GM12892 (cell line): ENCODE measurements at regions not wholly inside any gene's neighbourhood (a gene's known extent, or its start where the extent isn't known, plus 50 kb on each side); places are given as distances from the start of the nearest gene placed in this dataset.

Source experiments
- POLR2AphosphoS5 ChIP-seq: IDR thresholded peaks from 2 replicates; pipeline ENCODE4 v1.6.1; 2011; ENCODE audit warnings: low read depth, low read length, control low read depth
- TAF1 ChIP-seq: IDR thresholded peaks from 2 replicates; pipeline ENCODE4 v1.6.1; 2011; ENCODE audit warnings: low read depth, mild to moderate bottlenecking, control low read depth, low read length, borderline replicate concordance

- TF ChIP-seq POLR2AphosphoS5 (no peak), TAF1 (no peak)
Observed at GRCh38 chr5:15117688-15118087, 246.1 kb upstream of the ANKH start.
